GM23338 (cell line): ENCODE measurements at regions not wholly inside any gene's neighbourhood (a gene's known extent, or its start where the extent isn't known, plus 50 kb on each side); places are given as distances from the start of the nearest gene placed in this dataset.

ENCODE experiments used
- ATAC-seq: fragments of 200-7000 bp; cut with Tn5 transposase; 3 replicates; pipeline ENCODE4 v1.9.1; 2020
- DNase-seq: peaks from one replicate; pipeline ENCODE4 v3.0.0-alpha.2; 2015; ENCODE audit warnings: low spot score
- H2AFZ ChIP-seq: fragments of 200-600 bp; sonication (generic); 2 replicates; pipeline ENCODE4 v1.8.0; 2016; ENCODE audit warnings: antibody characterized with exemption, mild to moderate bottlenecking, moderate library complexity
- H3F3A ChIP-seq: fragments of 200-600 bp; sonication (generic); replicated peaks from 2 replicates; pipeline ENCODE4 v1.8.0; 2017; ENCODE audit warnings: antibody characterized with exemption, mixed run types, low read depth
- H3K27ac ChIP-seq: fragments of 200-600 bp; sonication (generic); 2 replicates; pipeline ENCODE4 v1.6.1; 2016; ENCODE audit warnings: low read depth
- H3K27me3 ChIP-seq: fragments of 200-600 bp; sonication (generic); 2 replicates; pipeline ENCODE4 v1.8.0; 2016; ENCODE audit warnings: mild to moderate bottlenecking, mixed run types, moderate library complexity; ENCODE audit not compliant: insufficient read depth
- H3K36me3 ChIP-seq: fragments of 200-600 bp; sonication (generic); 2 replicates; pipeline ENCODE4 v1.8.0; 2016; ENCODE audit warnings: mild to moderate bottlenecking; ENCODE audit not compliant: insufficient read depth
- H3K4me1 ChIP-seq: fragments of 200-600 bp; sonication (generic); 2 replicates; pipeline ENCODE4 v1.8.0; 2016; ENCODE audit warnings: mild to moderate bottlenecking, moderate library complexity; ENCODE audit not compliant: insufficient read depth
- H3K4me2 ChIP-seq: fragments of 200-600 bp; sonication (generic); 2 replicates; pipeline ENCODE4 v1.7.1; 2017; ENCODE audit warnings: mixed run types
- H3K4me3 ChIP-seq: fragments of 200-600 bp; sonication (generic); 2 replicates; pipeline ENCODE4 v1.6.1; 2016; ENCODE audit warnings: mixed run types
- H3K79me2 ChIP-seq: fragments of 200-600 bp; sonication (generic); replicated peaks from 2 replicates; pipeline ENCODE4 v1.8.0; 2017; ENCODE audit warnings: mild to moderate bottlenecking; ENCODE audit not compliant: insufficient read depth
- H3K9me2 ChIP-seq: fragments of 200-600 bp; sonication (generic); 2 replicates; pipeline ENCODE4 v1.8.0; 2017; ENCODE audit not compliant: insufficient read depth
- H4K20me1 ChIP-seq: fragments of 200-600 bp; sonication (generic); replicated peaks from 2 replicates; pipeline ENCODE4 v1.8.0; 2017; ENCODE audit warnings: mild to moderate bottlenecking; ENCODE audit not compliant: insufficient read depth
- H3K27ac Mint-ChIP-seq: 2 replicates; pipeline ENCODE4 v1.8.0; 2020; ENCODE audit warnings: inconsistent platforms, mild to moderate bottlenecking, moderate library complexity, mixed read lengths
- H3K27me3 Mint-ChIP-seq: 3 replicates; pipeline ENCODE4 v1.8.0; 2022; ENCODE audit warnings: low read depth, mild to moderate bottlenecking, moderate library complexity, mixed read lengths, inconsistent platforms; ENCODE audit not compliant: insufficient read depth, poor library complexity
- H3K36me3 Mint-ChIP-seq: 3 replicates; pipeline ENCODE4 v1.8.0; 2021; ENCODE audit warnings: low read depth, mild to moderate bottlenecking, inconsistent platforms, moderate library complexity, mixed read lengths
- H3K4me1 Mint-ChIP-seq: 3 replicates; pipeline ENCODE4 v1.8.0; 2020; ENCODE audit warnings: mild to moderate bottlenecking, inconsistent platforms, mixed read lengths
- H3K4me3 Mint-ChIP-seq: 3 replicates; pipeline ENCODE4 v1.8.0; 2021; ENCODE audit warnings: moderate library complexity, mild to moderate bottlenecking, inconsistent platforms, mixed read lengths
- H3K9me3 Mint-ChIP-seq: 3 replicates; pipeline ENCODE4 v1.8.0; 2020; ENCODE audit warnings: moderate library complexity, mild to moderate bottlenecking, inconsistent platforms, mixed read lengths
- CREB1 ChIP-seq: fragments of 250-450 bp; sonication (Bioruptor Pico); IDR thresholded peaks from 2 replicates; pipeline ENCODE4 v1.5.0; 2020; ENCODE audit warnings: low read depth, mild to moderate bottlenecking, moderate library complexity
- ETS1 ChIP-seq: IDR thresholded peaks from 2 replicates; pipeline ENCODE4 v1.6.1; 2016; ENCODE audit warnings: antibody characterized with exemption
- EZH2 ChIP-seq: fragments of 200-600 bp; sonication (generic); IDR thresholded peaks from one replicate; pipeline ENCODE4 v1.8.0; 2017; ENCODE audit warnings: antibody characterized with exemption, mild to moderate bottlenecking, low read depth; ENCODE audit not compliant: unreplicated experiment
- EZH2phosphoT487 ChIP-seq: fragments of 200-600 bp; sonication (generic); IDR thresholded peaks from one replicate; pipeline ENCODE4 v1.8.1; 2018; ENCODE audit warnings: antibody characterized with exemption; ENCODE audit not compliant: unreplicated experiment
- NANOG ChIP-seq: IDR thresholded peaks from 2 replicates; pipeline ENCODE4 v1.6.1; 2016; ENCODE audit warnings: antibody characterized with exemption, borderline replicate concordance
- ZNF114 ChIP-seq: fragments of 250-450 bp; sonication (Bioruptor Pico); IDR thresholded peaks from 2 replicates; pipeline ENCODE4 v1.5.0; 2020; ENCODE audit warnings: mild to moderate bottlenecking, moderate library complexity
- ZNF331 ChIP-seq: fragments of 250-450 bp; sonication (Bioruptor Pico); IDR thresholded peaks from 2 replicates; pipeline ENCODE4 v1.5.0; 2020; ENCODE audit warnings: low read depth, mild to moderate bottlenecking, moderate library complexity
- TF ChIP-seq, protein P1 (sequence below): fragments of 250-450 bp; sonication (Bioruptor Pico); IDR thresholded peaks from 2 replicates; pipeline ENCODE4 v1.5.0; 2020; ENCODE audit warnings: mild to moderate bottlenecking, moderate library complexity

DNA sequence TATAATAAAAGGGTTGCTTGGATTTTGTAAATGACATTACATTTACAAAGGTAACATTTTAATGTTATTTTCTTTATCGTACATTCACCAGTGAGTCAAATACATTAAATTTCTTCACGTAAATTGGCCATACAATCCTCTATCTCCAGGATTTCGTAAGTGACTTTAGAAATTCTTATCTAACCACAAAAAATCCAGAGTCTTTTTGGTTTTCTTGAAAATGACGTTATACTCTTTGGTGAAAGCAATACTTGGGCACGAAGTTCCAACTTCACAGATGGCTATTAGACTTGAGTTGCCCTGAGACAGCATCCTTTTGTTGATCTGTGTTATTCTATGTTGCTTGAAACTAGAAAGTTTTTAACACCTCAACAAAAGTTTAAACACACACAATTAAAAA, 87.4 kb upstream of the CDH10 start (continued):
- TF ChIP-seq, protein P1, sequence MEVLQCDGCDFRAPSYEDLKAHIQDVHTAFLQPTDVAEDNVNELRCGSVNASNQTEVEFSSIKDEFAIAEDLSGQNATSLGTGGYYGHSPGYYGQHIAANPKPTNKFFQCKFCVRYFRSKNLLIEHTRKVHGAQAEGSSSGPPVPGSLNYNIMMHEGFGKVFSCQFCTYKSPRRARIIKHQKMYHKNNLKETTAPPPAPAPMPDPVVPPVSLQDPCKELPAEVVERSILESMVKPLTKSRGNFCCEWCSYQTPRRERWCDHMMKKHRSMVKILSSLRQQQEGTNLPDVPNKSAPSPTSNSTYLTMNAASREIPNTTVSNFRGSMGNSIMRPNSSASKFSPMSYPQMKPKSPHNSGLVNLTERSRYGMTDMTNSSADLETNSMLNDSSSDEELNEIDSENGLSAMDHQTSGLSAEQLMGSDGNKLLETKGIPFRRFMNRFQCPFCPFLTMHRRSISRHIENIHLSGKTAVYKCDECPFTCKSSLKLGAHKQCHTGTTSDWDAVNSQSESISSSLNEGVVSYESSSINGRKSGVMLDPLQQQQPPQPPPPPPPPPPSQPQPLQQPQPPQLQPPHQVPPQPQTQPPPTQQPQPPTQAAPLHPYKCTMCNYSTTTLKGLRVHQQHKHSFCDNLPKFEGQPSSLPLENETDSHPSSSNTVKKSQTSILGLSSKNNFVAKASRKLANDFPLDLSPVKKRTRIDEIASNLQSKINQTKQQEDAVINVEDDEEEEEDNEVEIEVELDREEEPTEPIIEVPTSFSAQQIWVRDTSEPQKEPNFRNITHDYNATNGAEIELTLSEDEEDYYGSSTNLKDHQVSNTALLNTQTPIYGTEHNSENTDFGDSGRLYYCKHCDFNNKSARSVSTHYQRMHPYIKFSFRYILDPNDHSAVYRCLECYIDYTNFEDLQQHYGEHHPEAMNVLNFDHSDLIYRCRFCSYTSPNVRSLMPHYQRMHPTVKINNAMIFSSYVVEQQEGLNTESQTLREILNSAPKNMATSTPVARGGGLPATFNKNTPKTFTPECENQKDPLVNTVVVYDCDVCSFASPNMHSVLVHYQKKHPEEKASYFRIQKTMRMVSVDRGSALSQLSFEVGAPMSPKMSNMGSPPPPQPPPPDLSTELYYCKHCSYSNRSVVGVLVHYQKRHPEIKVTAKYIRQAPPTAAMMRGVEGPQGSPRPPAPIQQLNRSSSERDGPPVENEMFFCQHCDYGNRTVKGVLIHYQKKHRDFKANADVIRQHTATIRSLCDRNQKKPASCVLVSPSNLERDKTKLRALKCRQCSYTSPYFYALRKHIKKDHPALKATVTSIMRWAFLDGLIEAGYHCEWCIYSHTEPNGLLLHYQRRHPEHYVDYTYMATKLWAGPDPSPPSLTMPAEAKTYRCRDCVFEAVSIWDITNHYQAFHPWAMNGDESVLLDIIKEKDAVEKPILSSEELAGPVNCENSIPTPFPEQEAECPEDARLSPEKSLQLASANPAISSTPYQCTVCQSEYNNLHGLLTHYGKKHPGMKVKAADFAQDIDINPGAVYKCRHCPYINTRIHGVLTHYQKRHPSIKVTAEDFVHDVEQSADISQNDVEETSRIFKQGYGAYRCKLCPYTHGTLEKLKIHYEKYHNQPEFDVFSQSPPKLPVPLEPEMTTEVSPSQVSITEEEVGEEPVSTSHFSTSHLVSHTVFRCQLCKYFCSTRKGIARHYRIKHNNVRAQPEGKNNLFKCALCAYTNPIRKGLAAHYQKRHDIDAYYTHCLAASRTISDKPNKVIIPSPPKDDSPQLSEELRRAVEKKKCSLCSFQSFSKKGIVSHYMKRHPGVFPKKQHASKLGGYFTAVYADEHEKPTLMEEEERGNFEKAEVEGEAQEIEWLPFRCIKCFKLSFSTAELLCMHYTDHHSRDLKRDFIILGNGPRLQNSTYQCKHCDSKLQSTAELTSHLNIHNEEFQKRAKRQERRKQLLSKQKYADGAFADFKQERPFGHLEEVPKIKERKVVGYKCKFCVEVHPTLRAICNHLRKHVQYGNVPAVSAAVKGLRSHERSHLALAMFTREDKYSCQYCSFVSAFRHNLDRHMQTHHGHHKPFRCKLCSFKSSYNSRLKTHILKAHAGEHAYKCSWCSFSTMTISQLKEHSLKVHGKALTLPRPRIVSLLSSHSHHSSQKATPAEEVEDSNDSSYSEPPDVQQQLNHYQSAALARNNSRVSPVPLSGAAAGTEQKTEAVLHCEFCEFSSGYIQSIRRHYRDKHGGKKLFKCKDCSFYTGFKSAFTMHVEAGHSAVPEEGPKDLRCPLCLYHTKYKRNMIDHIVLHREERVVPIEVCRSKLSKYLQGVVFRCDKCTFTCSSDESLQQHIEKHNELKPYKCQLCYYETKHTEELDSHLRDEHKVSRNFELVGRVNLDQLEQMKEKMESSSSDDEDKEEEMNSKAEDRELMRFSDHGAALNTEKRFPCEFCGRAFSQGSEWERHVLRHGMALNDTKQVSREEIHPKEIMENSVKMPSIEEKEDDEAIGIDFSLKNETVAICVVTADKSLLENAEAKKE (CRISPR knock-in tag), result no peak
- no peak for TF ChIP-seq CREB1 (CRISPR knock-in tag)

DNA sequence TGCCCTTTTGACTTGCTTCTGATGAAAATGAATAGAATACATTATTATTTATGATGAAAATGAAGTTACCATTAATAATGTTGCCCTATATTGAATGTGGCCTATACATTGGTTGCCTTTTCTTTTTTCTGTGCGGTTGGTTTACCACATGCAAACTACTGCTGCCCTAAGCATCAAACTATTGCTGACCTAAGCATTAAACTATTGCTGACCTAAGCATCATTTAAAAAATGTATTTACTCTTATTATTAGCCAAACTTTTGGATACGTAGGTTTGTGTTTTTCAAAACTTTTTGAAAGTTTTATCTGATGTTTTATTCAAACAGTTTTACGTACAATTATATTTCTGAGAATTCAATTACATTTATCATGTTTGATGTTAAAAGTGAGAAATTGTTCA, 76.0 kb upstream of the CDH10 start:
- DNase-seq (no peak), ATAC-seq (no peak)
- Mint-ChIP-seq H3K27me3 (no peaks in the 10 kb centered on the region), H3K27ac (no peak overlapping the region), H3K9me3 (peaks cover 3% of the 10 kb centered on the region; the same call in 1 of the 3 replicates), H3K4me1 (no peaks in the 10 kb centered on the region), H3K36me3 (no peaks in the 10 kb centered on the region), H3K4me3 (no peak overlapping the region)
- Histone ChIP-seq H3K79me2 (no peaks in the 10 kb centered on the region), H3K4me1 (no peaks in the 10 kb centered on the region), H3K4me3 (no peak overlapping the region), H3K4me2 (no peak overlapping the region), H3K27me3 (no peaks in the 10 kb centered on the region), H3K27ac (no peak overlapping the region), H3F3A (no peaks in the 10 kb centered on the region), H2AFZ (no peak overlapping the region), H3K36me3 (no peaks in the 10 kb centered on the region), H3K9me2 (no peaks in the 10 kb centered on the region), H4K20me1 (no peaks in the 10 kb centered on the region)
- TF ChIP-seq ETS1, result no peak

DNA sequence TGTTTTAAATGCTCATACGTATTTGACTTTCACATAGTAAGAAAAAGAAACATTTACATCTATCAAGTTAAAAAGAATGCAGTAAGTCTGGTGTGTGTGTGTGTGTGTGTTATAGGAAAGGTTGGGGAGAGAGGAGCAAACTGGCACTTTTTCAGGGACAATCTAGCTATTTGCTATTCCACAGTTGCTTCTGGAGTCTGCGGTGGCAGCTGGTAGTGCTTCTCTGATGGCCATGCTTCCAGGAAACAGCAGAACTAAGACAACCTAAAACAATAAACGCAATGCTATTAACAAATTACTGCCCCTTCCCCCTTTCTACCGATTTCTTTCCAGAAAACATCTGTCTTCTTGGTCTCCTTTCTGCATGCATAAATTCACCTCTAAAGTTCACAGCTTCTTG, 70.0 kb upstream of the CDH10 start:
- H3K4me1 Mint-ChIP-seq, result no peaks in the 10 kb centered on the region; the same call in 2 of the 3 replicates
- ATAC-seq (no peak), DNase-seq (peak; percentile 1)
- H3F3A ChIP-seq, result no peaks in the 10 kb centered on the region
- H3K36me3 Mint-ChIP-seq, result no peaks in the 10 kb centered on the region
- H3K36me3 ChIP-seq, result no peaks in the 10 kb centered on the region
- no peaks in the 10 kb centered on the region for H3K9me3 Mint-ChIP-seq
- H3K4me3 ChIP-seq, result no peak overlapping the region
- H3K27me3 Mint-ChIP-seq, result peaks cover 2% of the 10 kb centered on the region
- no peak overlapping the region for H2AFZ ChIP-seq
- no peak overlapping the region for H3K27ac ChIP-seq
- peaks cover 3% of the 10 kb centered on the region; the same call in 1 of the 2 replicates for H3K9me2 ChIP-seq
- H4K20me1 ChIP-seq, result no peaks in the 10 kb centered on the region
- H3K4me1 ChIP-seq, result no peaks in the 10 kb centered on the region
- H3K4me2 ChIP-seq, result no peak overlapping the region
- H3K4me3 Mint-ChIP-seq, result no peak overlapping the region
- H3K27me3 ChIP-seq, result no peaks in the 10 kb centered on the region
- H3K27ac Mint-ChIP-seq, result no peak overlapping the region
- H3K79me2 ChIP-seq, result no peaks in the 10 kb centered on the region
- TF ChIP-seq EZH2phosphoT487 (no peak), NANOG (no peak), ZNF331 (no peak), CREB1 (CRISPR knock-in tag) (no peak), EZH2 (no peak), ZNF114 (CRISPR knock-in tag) (no peak), ETS1 (no peak)
